Femur (tissue), 1 donor: ENCODE measurements at regions not wholly inside any gene's neighbourhood (a gene's known extent, or its start where the extent isn't known, plus 50 kb on each side); places are given as distances from the start of the nearest gene placed in this dataset.

Source experiments
- DNase-seq: peaks from one replicate; pipeline ENCODE4 v3.0.0-alpha.2; 2017

DNA sequence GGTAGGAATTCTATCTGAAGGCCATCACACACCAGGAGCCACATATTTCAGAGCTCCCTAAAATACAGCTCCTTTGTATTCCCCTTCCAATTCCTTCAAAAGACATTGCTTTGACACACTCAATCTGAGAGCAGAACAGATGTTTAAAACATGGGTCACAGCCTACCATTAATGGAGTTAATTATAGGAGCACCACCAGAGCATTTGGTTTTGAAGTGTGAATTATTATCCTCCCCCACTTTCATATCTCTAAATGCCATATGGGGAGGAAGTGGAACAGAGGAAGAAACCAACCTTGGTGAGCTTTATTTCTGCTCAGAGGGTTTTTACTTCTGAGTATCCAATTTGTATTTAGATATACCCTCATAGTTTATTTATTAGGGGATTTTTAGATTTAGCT, 50.7 kb upstream of the TNFRSF21 start:
- DNase-seq, result no peak

DNA sequence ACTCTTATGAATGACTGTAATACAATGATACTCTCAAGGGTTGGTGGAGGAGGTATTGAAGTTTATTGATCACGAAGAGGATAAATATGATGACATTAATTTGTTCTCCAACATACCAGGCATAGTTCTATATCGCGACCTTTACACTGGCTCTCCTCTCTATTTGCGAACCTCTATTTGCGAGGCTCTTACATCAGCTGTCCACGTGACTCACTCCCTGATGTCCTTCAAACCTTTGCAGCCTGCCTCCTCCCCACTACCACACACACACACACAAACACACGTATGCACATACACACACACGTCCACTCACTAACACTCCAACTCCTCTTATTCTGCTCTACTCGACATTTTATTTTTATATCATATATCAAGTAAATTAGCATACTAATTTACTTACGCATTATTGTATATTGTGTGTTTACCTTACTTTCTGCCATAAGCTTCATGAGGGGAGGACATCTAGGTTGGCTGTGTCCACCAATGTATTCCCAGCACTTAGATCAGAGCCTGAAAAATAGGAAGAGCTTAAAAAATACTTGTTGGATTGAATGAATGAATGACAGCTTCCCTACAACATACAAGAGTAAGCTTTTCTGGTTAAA, 53.3 kb upstream of the TNFRSF21 start:
- no peak for DNase-seq

DNA sequence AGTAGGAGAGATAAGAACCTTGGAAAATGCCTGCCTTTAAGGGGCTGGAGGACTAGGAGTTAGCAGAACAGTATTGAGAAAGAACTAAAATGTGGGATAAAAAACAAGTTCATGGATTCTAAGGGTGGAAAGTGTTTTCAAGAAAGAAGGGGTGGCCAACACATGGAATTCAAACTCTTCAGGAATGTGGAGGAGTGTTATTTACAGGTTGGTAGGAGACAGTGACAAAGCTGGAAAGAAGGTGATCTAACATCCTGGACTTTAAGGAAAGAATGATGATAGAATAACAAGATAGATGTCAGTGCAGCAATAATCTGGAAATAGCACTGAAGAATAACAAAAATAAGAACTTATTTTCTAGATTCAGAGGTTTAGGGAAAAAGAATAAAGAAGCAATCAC, 54.0 kb upstream of the TNFRSF21 start:
- DNase-seq, result no peak

DNA sequence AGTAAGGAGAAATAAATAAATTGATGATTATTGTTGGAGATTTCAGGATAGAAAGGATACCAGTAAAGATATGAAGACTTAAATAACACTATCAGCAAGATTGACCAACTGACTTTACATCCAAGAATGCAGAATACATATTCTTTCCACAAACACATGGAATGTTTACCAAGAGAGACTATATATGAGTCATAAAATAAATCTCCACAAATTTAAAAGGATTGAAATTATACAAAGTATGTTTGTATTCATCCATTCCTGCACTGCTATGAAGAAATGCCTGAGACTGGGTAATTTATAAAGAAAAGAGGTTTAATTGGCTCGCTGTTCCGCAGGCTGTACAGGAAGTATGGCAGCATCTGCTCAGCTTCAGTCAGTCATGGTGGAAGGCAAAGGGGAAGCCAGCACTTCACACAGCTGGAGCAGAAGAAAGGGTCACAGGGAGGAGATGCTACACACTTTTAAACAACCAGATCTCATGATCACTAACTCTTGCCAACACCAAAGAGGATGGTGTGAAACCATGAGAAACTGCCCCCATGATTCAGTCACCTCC, 56.7 kb upstream of the TNFRSF21 start:
- DNase-seq, result no peak

DNA sequence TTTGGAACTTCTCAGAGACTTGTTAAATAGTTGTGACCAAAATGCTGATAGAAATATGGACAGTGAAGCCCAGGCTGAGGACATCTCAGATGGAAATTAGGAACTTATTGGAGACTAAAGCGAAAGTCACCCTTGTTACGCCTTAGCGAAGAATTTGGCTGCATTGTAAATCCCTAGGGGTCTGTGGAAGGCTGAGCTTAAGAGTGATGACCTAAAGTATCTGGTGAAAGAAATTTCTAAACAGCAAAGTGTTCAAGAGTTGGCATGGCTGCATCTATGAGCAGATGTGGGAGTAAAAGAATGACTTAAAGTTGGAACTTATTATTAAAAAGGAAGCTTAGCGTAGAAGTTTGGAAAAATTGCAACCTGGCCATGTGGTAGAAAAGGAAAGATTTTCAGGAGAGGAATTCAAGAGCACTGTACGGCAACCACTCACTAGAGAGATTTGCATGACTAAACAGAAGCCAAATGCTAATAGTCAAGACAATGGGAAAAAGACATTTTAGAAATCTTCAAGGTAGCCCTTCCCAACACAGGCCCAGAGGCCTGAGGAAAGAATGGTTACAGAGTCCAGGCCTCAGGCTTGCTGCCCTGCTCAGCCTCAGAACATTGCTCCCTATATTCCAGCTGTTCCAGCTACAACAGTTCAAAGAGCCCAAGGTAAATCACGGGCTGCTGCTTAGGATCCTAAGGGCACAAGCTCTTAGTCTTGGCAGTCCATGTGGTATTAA, 61.6 kb upstream of the TNFRSF21 start:
- DNase-seq, result no peak

DNA sequence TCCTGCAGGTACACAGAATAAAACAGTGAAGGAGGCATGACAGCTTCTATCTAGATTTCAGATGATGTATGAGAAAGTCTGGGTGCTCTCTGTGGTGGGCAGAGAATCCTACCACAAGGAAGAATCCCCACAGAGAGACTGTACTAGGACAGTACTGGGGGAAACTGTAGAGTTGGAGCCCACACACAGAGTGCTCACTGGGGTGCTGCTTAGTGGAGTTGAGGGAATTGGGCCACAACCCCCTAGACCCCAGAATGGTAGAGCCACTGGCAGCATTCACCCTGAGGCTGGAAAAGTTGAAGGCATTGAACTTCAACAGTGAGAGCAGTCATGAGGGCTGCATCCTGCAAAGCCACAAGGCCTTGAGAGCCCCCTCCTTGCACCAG, 62.2 kb upstream of the TNFRSF21 start:
- no peak for DNase-seq

DNA sequence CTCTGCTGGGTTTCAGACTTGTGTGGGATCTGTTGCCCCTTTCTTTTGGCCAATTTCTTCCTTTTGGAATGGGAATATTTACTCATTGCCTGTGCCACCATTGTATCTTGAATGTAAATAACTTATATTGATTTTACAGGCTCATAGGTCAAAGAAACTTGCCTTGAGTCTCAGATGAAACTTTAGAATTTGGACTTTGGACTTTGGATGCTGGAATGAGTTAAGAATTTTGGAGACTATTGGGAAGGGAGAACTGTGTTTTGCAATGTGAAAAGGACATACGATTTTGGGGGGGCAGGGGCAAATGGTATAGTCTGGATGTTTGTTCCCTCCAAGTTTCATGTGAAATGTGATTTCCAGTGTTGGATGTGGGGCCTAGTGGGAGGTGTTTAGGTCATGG, 62.6 kb upstream of the TNFRSF21 start:
- DNase-seq, result no peak

DNA sequence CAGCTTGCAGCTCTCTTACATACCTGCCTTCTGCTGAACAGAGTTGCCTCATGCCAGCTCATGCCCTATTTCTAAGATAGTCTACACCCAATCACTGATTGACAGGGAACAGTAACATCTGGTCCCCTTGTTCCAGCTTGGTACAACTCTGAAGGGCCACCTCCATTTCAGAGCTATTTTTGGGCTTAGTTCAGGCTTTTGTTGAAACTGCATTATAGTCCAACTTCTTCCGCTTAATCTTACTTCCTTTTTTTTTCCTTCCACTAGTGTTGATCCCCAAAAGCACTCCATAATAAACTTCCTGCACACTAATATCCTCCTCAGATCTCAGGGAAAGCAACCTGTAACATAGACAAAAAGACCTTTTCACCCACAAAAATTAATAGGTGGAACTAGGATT, 65.7 kb upstream of the TNFRSF21 start:
- DNase-seq, result no peak

DNA sequence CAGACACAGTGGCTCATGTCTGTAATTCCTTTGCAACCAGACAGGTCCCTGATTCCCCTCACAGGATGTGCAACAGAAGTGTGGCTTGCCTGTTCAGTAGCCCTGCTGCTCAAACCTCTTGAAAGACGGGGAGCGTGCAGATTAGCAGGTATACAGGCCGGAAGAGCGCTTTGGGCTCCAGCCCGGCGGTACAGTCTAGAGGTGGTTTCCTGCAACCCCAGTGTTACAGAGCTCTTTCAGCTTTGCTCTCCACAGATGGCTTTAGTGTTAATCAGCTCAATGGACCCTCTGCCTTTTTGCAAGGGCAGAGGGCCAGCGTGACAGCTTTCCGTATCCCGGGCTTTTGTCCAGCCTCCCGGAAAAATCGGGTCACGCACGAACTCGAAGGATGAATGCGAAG, 67.2 kb upstream of the TNFRSF21 start:
- DNase-seq, result no peak

DNA sequence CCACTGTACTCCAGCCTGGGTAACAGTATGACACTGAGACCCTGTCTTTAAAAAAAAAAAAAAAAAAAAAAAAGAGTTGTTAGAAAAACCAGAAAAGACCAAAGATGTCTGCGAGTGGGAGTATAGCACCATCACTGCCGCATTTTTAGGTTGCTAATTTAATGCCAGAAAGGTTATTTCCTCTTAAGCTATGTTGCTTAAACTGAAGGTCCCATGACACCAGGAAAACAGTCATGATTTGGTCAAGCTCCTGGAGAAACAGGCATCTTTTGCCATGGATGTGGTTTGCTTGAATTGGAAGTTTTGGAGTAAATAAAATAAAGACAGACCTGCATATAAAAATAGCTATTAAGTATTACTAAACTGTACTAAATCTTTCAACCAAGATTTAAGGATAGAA, 68.3 kb upstream of the TNFRSF21 start:
- no peak for DNase-seq

DNA sequence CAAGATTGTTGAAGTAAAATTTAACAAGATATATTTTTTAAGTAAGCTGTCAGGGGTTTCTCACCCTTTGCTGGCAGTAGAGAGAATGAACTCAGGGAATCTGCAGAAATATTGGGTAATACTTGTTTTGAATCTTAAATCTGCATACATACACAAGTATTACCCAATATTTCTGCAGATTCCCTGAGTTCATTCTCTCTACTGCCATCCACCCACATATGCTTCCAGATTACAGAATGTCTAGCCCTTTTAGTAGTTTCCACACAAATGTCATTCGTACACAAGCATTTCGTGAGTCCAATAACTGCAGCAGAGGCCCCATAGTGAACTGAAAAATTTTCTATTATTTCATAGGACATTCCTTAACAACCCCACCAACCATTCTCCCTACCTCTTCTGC, 69.6 kb upstream of the TNFRSF21 start:
- no peak for DNase-seq

DNA sequence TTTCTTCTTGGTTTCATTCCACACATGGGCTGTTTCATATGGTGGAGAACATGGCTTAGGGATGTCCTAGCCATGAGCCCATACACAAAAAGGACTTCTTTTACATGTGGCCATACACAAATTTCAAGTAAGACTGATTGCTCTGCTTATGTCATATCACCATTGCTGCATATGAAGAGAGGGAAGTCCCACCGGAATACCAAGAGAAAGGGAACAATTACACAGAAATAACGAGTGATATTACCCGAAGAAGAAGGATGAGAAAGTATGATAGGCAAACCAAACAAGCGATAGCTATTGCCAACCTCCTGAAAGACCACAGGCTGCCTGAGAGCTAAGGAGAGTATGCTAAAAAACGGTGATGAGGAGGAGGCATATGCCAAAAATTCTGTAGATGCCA, 70.5 kb upstream of the TNFRSF21 start:
- no peak for DNase-seq

DNA sequence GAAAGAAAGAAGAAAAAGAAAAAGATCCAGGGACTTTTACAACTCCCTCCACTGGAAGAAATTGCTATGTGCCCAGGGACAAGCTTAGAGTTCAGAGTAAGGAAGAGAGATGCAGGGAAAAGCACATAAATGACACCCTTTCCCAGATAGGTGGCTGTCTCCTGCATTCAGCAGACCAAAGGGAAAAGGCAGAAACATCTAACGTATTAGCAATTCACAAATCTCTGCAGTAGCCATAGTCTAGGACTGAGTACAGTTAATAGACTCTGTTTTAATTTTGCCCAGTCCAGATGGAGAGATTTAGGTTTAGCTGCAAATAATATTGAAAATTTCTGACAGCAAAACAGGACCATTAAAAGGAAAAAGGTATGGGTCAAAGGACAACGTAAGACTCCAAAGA, 71.3 kb upstream of the TNFRSF21 start:
- no peak for DNase-seq

DNA sequence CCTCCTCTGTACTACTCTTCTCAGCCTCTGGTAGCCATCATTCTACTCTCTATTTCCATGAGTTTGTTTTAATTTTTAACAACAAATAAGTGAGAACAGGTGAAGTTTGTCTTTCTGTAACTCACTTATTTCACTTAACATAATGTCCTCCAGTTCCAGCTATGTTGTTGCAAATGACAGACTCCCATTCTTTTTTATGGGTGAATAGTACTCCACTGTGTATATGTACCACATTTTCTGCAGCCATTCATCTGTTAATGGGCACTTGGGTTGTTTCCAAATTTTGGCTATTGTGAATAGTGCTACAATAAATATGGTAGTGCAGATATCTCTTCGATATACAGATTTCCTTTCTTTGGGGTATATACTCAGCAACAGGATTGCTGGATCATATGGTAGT, 73.7 kb upstream of the TNFRSF21 start:
- no peak for DNase-seq

DNA sequence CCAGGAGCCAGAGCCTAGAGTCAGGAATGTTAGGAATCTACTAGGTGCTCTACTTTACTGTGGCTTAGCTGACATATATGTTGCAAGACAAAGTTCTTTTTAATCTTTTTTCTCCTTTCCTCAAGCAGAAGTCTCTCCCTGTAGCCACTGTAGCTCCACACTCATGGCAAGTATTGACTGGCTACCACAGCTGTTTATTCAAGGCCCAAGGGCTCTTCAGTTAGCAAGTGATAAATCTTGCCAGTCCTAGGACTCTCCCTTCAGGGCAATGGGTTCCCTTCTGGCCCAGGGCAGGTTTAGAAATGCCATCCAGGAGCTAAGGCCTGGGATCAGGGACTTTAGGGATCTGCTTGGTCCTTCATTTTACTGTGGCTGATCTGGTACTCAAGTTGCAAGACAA, 82.0 kb upstream of the TNFRSF21 start:
- DNase-seq, result no peak

DNA sequence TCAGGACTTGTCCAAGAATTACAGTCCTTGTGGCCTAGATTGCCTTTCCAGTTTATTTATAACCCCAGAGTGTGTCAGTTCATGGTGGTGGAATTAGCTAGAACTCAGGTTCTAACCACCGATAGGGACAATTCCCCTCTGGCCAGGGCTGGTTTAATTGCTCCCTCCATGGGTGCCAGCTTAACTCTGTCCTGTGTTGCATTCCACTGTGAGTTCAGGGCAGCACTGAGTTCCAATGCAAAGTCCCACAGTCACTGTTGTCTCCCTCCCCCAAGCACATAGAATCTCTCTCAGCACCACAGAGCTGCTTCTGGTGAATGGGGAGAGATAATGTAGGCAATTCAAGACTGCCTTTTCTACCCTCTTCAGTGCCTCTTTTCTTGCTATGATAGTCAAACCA, 82.5 kb upstream of the TNFRSF21 start:
- DNase-seq, result no peak

DNA sequence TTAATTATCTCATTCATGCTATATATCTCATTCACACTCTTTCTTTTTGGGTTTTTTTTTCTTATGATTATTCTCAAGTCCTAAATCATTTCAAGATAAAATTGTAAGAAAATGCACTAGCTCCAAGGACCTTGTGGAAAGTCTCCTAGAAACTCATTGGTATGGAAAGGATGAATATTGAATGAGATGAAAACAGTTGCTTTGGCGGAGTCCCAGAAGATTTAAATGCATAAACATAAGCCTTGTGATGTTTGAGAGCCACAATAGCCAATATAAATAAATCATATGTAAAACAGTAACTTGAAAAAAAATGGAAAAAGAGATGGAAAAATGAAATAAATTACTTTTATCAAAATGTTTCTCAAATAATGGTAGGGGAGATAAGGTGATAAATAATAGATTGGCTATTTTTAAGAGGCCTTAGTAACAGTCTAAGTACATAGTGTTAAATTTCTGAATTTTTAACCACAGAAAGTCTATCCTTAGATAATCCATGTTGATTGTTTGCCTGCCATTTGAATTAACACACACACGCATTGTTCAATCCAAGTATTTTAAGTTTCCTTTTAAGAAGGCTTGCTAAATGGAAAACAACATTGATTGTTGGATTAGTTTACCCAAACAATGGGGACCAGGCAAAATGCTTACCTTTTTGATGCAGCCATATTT, 81.1 kb upstream of the CD2AP start:
- no peak for DNase-seq

DNA sequence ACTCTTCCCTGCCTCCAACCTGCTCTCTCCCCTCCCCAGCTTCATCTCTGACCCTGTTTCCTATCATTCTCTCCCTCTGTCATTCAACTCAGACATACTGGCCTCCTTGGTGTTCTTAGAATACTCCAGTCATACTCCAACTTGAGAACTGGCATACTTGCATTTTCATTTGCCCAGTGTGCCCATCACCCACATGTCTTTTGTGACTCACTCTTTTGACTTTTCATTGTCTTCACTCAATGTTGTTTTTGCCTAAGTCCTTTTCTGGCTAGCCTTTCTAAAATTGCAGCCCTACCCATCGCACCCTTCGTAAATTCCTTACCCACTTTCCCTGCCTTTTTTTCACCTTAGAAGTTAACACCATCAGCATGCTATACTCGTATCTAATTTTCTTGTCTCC, 77.0 kb upstream of the CD2AP start:
- DNase-seq, result no peak

DNA sequence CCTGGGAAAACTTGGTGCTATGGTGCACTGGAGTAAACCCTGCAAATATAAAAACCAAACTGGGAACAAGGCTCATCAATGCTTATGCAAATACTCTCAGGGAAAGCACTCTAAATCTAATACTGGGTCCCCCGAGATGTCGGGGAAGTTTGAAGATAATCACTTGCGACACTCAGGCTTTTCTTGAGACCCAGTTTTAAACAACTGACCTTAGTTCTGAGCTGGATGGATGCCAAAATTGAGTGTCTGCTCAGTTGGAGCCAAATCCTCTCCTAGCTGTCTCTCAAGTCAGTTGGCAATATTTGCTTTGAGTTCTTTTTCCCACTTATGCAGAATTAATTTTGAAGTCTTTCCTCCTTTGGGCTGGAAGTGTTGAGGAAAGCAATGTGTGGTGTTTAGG, 75.5 kb upstream of the CD2AP start:
- no peak for DNase-seq

DNA sequence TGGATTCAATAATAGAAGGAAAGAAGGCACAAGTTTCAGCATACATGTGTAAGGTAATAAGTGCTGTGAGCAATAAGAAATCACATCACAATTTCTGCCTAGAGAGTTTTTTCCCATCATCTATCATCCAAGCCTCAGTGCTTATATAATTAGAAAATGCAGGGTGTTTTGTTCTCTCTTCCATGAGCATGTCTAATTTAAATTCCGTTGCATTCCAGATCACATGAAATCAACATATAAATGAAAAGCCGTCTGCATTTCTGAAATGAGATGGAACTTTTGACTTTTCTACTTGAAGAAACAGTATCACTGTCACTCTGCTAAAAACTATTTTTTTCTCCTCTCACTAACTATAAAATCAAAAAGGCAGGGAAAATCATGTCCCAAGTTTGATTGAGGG, 74.5 kb upstream of the CD2AP start:
- no peak for DNase-seq

DNA sequence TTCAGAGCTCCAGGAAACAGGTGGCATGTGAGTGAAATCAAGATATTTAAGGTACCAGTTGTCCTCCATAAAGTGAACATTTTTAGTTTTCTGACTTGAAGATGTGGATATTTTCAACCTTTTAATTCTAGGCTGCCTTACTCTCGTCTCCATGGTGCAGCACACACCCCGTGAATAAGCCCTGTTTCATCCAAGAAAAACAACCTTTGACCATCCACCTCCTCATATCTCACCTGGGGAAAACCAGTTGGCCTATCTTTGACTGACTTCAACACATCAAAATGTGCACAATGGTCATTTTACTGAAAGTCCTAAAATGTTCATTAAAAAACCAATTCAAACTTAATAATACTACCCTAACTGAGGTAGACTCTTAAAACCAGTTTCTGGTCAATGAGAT, 73.8 kb upstream of the CD2AP start:
- no peak for DNase-seq

DNA sequence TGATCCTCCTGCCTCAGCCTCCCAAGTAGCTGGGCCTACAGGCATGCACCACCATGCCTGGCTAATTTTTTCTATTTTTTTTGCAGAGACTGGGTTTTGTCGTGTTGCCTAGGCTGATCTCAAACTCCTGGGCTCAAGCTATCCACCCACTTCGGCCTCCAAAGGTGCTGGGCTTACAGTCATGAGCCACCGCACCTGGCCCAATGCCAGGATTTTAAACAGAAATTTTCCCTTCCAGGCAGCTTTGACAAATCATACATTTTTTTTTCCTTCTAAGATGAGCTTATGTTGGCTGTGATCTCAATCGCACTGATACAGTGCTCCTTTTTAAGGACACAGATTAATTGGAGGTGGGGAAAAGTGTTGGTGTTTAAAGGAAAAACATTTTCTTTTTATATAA, 73.2 kb upstream of the CD2AP start:
- no peak for DNase-seq

DNA sequence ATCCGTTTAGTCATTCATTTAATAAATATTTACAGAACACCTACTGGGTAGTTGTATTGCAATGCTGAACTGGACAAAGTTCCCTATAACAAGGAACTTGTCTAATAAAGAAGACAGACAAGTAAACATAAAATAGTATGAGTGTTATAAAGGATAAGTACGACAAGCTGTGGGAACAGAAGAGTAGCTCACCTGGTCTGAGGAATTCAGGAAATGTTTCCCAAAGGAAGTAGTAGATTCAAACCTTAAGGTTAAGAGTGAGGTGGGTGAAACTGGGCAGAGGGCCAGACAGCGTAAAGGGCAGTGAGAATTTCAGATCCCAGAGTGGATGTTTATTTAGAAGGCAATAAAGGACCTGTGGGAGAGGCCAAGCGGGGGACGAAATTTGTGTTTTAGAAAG, 72.3 kb upstream of the CD2AP start:
- DNase-seq, result no peak
